HepG2 (cell line): ENCODE measurements at regions not wholly inside any gene's neighbourhood (a gene's known extent, or its start where the extent isn't known, plus 50 kb on each side); places are given as distances from the start of the nearest gene placed in this dataset.

Experiments
- HIVEP1 ChIP-seq: sonication (generic); formaldehyde crosslinking; IDR thresholded peaks from 2 replicates; pipeline ENCODE4 v1.4.0; 2020; ENCODE audit warnings: mild to moderate bottlenecking, missing genetic modification reagents
- HNRNPL ChIP-seq: fragments of 200-400 bp; formaldehyde crosslinking; IDR thresholded peaks from 2 replicates; pipeline ENCODE4 v1.6.1; 2017; ENCODE audit warnings: mild to moderate bottlenecking, low read depth, low read length
- HNRNPUL1 ChIP-seq: fragments of 200-400 bp; formaldehyde crosslinking; IDR thresholded peaks from 2 replicates; pipeline ENCODE4 v1.6.1; 2017; ENCODE audit warnings: low read depth, mild to moderate bottlenecking, low read length, moderate library complexity
- KDM5B ChIP-seq: sonication (generic); formaldehyde crosslinking; IDR thresholded peaks from 2 replicates; pipeline ENCODE4 v1.4.0; 2020; ENCODE audit warnings: missing genetic modification reagents, mild to moderate bottlenecking, borderline replicate concordance
- MBNL3 ChIP-seq: fragments of 250-450 bp; sonication (Bioruptor Pico); conservative IDR thresholded peaks from 2 replicates; pipeline ENCODE4 v1.8.0; 2022; ENCODE audit warnings: mild to moderate bottlenecking, inconsistent platforms
- MIER3 ChIP-seq: IDR thresholded peaks from 2 replicates; pipeline ENCODE4 v1.6.1; 2016; ENCODE audit warnings: missing compliant biosample characterization, borderline replicate concordance
- POLR2AphosphoS2 ChIP-seq: IDR thresholded peaks from 2 replicates; pipeline ENCODE4 v1.6.1; 2011; ENCODE audit warnings: low read depth, low read length, improper control_type of control experiment
- SMAD9 ChIP-seq: sonication (generic); formaldehyde crosslinking; IDR thresholded peaks from 2 replicates; pipeline ENCODE4 v1.5.1; 2020; ENCODE audit warnings: mild to moderate bottlenecking, missing genetic modification reagents
- SMARCE1 ChIP-seq: fragments of 450-650 bp; IDR thresholded peaks from 2 replicates; pipeline ENCODE4 v1.6.1; 2017; ENCODE audit warnings: borderline replicate concordance
- SNAPC2 ChIP-seq: sonication (generic); formaldehyde crosslinking; IDR thresholded peaks from 2 replicates; pipeline ENCODE4 v1.8.1; 2022; ENCODE audit warnings: mild to moderate bottlenecking, missing genetic modification reagents
- ZMYM3 ChIP-seq: sonication (generic); formaldehyde crosslinking; IDR thresholded peaks from 2 replicates; pipeline ENCODE4 v1.5.1; 2020; ENCODE audit warnings: mild to moderate bottlenecking, missing genetic modification reagents
- ZNF180 ChIP-seq: sonication (generic); formaldehyde crosslinking; IDR thresholded peaks from 2 replicates; pipeline ENCODE4 v1.4.0; 2020; ENCODE audit warnings: low read depth, missing genetic modification reagents, borderline replicate concordance
- ZNF207 ChIP-seq: fragments of 450-650 bp; IDR thresholded peaks from 2 replicates; pipeline ENCODE4 v1.6.1; 2016; ENCODE audit warnings: antibody characterized with exemption, borderline replicate concordance
- ZNF24 ChIP-seq: fragments of 450-650 bp; IDR thresholded peaks from 2 replicates; pipeline ENCODE4 v1.6.1; 2017; ENCODE audit warnings: antibody characterized with exemption, mild to moderate bottlenecking
- ZNF569 ChIP-seq: sonication (generic); formaldehyde crosslinking; IDR thresholded peaks from 2 replicates; pipeline ENCODE4 v1.5.0; 2020; ENCODE audit warnings: mild to moderate bottlenecking, missing genetic modification reagents, moderate library complexity, borderline replicate concordance
- ZNF674 ChIP-seq: sonication (generic); formaldehyde crosslinking; IDR thresholded peaks from 2 replicates; pipeline ENCODE4 v1.5.0; 2020; ENCODE audit warnings: low read depth, mild to moderate bottlenecking, missing genetic modification reagents
- ZNF747 ChIP-seq: sonication (generic); formaldehyde crosslinking; IDR thresholded peaks from 2 replicates; pipeline ENCODE4 v1.8.1; 2023; ENCODE audit warnings: missing genetic modification reagents, mild to moderate bottlenecking, borderline replicate concordance
- TF ChIP-seq, protein P1 (sequence below): IDR thresholded peaks from 2 replicates; pipeline ENCODE4 v1.6.1; 2016; ENCODE audit warnings: low read depth, control low read depth
- TF ChIP-seq, protein P2 (sequence below): sonication (generic); formaldehyde crosslinking; IDR thresholded peaks from 2 replicates; pipeline ENCODE4 v1.4.0; 2020; ENCODE audit warnings: missing genetic modification reagents, borderline replicate concordance
- TF ChIP-seq, protein P3 (sequence below): sonication (generic); formaldehyde crosslinking; IDR thresholded peaks from 2 replicates; pipeline ENCODE4 v1.8.1; 2023; ENCODE audit warnings: missing genetic modification reagents, mild to moderate bottlenecking, borderline replicate concordance
- TF ChIP-seq, protein P4 (sequence below): sonication (generic); formaldehyde crosslinking; IDR thresholded peaks from 2 replicates; pipeline ENCODE4 v1.5.0; 2020; ENCODE audit warnings: missing genetic modification reagents

DNA sequence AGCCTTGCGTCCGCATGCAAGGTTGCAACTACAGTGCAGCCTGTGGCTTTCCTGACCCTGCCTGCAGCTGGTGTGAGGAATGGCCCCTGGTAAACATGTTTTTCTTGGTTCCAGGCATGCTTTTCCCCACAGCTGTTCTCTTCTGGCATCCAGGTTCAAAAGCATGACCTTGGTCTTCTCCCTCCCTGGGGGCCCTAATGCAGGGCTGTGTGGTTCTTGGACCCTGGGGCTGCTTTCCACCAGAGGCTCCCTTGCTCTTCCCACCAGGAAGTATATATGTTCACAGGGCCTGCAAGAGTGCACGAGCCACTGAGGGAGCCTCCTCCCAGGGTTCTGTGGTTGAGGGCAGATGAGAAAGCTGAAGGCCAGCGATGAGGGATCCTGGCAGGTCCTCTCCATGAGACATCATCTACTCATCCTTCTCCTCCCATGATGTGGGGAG, 125.9 kb downstream of the BCL2L11 start (continued):
- TF ChIP-seq HNRNPL: no peak
- no peak for TF ChIP-seq HIVEP1 (CRISPR knock-in tag)
- TF ChIP-seq MBNL3 (CRISPR knock-in tag): no peak
- no peak for TF ChIP-seq POLR2AphosphoS2
- peak; percentile 63; the same call in 1 of the 2 replicates for TF ChIP-seq KDM5B (CRISPR knock-in tag)
- TF ChIP-seq SMARCE1: no peak
- TF ChIP-seq ZNF24: 0 out of 2 replicates have a peak, but pooled peaks have one; percentile 57
- no peak for TF ChIP-seq ZNF180
- TF ChIP-seq ZNF569 (CRISPR knock-in tag): no peak
- TF ChIP-seq, protein P1, sequence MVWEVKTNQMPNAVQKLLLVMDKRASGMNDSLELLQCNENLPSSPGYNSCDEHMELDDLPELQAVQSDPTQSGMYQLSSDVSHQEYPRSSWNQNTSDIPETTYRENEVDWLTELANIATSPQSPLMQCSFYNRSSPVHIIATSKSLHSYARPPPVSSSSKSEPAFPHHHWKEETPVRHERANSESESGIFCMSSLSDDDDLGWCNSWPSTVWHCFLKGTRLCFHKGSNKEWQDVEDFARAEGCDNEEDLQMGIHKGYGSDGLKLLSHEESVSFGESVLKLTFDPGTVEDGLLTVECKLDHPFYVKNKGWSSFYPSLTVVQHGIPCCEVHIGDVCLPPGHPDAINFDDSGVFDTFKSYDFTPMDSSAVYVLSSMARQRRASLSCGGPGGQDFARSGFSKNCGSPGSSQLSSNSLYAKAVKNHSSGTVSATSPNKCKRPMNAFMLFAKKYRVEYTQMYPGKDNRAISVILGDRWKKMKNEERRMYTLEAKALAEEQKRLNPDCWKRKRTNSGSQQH: peak; percentile 39; the same call in 1 of the 2 replicates
- TF ChIP-seq HNRNPUL1: no peak
- peak; percentile 93 for TF ChIP-seq ZMYM3 (CRISPR knock-in tag)
- TF ChIP-seq, protein P2, sequence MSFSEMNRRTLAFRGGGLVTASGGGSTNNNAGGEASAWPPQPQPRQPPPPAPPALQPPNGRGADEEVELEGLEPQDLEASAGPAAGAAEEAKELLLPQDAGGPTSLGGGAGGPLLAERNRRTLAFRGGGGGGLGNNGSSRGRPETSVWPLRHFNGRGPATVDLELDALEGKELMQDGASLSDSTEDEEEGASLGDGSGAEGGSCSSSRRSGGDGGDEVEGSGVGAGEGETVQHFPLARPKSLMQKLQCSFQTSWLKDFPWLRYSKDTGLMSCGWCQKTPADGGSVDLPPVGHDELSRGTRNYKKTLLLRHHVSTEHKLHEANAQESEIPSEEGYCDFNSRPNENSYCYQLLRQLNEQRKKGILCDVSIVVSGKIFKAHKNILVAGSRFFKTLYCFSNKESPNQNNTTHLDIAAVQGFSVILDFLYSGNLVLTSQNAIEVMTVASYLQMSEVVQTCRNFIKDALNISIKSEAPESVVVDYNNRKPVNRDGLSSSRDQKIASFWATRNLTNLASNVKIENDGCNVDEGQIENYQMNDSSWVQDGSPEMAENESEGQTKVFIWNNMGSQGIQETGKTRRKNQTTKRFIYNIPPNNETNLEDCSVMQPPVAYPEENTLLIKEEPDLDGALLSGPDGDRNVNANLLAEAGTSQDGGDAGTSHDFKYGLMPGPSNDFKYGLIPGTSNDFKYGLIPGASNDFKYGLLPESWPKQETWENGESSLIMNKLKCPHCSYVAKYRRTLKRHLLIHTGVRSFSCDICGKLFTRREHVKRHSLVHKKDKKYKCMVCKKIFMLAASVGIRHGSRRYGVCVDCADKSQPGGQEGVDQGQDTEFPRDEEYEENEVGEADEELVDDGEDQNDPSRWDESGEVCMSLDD (CRISPR knock-in tag): no peak
- TF ChIP-seq ZNF207: no peak
- TF ChIP-seq SMAD9 (CRISPR knock-in tag): no peak
- TF ChIP-seq ZNF674 (CRISPR knock-in tag): no peak
- TF ChIP-seq MIER3 (CRISPR knock-in tag): peak; percentile 91
- 0 out of 2 replicates have a peak, but pooled peaks have one; percentile 33 for TF ChIP-seq SNAPC2 (CRISPR knock-in tag)
- TF ChIP-seq, protein P3, sequence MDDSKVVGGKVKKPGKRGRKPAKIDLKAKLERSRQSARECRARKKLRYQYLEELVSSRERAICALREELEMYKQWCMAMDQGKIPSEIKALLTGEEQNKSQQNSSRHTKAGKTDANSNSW: no peak
- peak; percentile 77; the same call in 1 of the 2 replicates for TF ChIP-seq ZNF747 (CRISPR knock-in tag)
- TF ChIP-seq, protein P4, sequence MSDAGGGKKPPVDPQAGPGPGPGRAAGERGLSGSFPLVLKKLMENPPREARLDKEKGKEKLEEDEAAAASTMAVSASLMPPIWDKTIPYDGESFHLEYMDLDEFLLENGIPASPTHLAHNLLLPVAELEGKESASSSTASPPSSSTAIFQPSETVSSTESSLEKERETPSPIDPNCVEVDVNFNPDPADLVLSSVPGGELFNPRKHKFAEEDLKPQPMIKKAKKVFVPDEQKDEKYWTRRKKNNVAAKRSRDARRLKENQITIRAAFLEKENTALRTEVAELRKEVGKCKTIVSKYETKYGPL (CRISPR knock-in tag): no peak
